H1 (cell line): ENCODE measurements at regions not wholly inside any gene's neighbourhood (a gene's known extent, or its start where the extent isn't known, plus 50 kb on each side); places are given as distances from the start of the nearest gene placed in this dataset.

Experiments
- ASH2L ChIP-seq: fragments of 200-600, 300-600 bp; sonication (generic); IDR thresholded peaks from one replicate; pipeline ENCODE4 v1.7.1; 2017; ENCODE audit warnings: low read length

- TF ChIP-seq ASH2L, result no peak
Observed at GRCh38 chr22:47783433-47784366, 1021.2 kb downstream of the TBC1D22A start (continued).
